Stimulated activated CD4-positive, alpha-beta T cell treated with anti-CD3 and anti-CD28 coated beads, TNF-alpha, amount 100 ng/mL, for 48 hours (primary cell): ENCODE measurements at regions not wholly inside any gene's neighbourhood (a gene's known extent, or its start where the extent isn't known, plus 50 kb on each side); places are given as distances from the start of the nearest gene placed in this dataset.

Experiments
- DNase-seq, 3 donors: peaks; one replicate each; pipeline ENCODE4 v3.0.0-alpha.2; 2020; ENCODE audit warnings: low read depth in 3 of 3

GRCh38 chr1:87720561-87720960 lies 391.9 kb downstream of the LMO4 start:
- no peak for DNase-seq

- no peak for DNase-seq
These were observed 394.5 kb downstream of the LMO4 start for GRCh38 chr1:87723193-87723592.

- no peak for DNase-seq
These were observed 399.5 kb downstream of the LMO4 start for GRCh38 chr1:87728169-87728568.

- no peak for DNase-seq
These were observed 401.9 kb downstream of the LMO4 start for GRCh38 chr1:87730274-87731216.

GRCh38 chr1:87733386-87733785 lies 404.7 kb downstream of the LMO4 start:
- DNase-seq = no peak

GRCh38 chr1:87735750-87736149 lies 407.1 kb downstream of the LMO4 start:
- DNase-seq = no peak

GRCh38 chr1:87739141-87739540 lies 410.5 kb downstream of the LMO4 start:
- DNase-seq = no peak

GRCh38 chr1:87739704-87740103 lies 411.0 kb downstream of the LMO4 start:
- no peak for DNase-seq

GRCh38 chr1:87743256-87743655 lies 414.6 kb downstream of the LMO4 start:
- no peak for DNase-seq

GRCh38 chr1:87744056-87744455 lies 415.4 kb downstream of the LMO4 start:
- no peak for DNase-seq

- DNase-seq = no peak
These were observed 416.1 kb downstream of the LMO4 start for GRCh38 chr1:87744763-87745162.

GRCh38 chr1:87753366-87753765 lies 424.7 kb downstream of the LMO4 start:
- no peak for DNase-seq

GRCh38 chr1:87754139-87754538 lies 425.5 kb downstream of the LMO4 start:
- no peak for DNase-seq

GRCh38 chr1:87757676-87758075 lies 429.0 kb downstream of the LMO4 start:
- DNase-seq = no peak

GRCh38 chr1:87759421-87760087 lies 430.9 kb downstream of the LMO4 start:
- no peak for DNase-seq

GRCh38 chr1:87760155-87760554 lies 431.5 kb downstream of the LMO4 start:
- no peak for DNase-seq

- no peak for DNase-seq
These were observed 432.0 kb downstream of the LMO4 start for GRCh38 chr1:87760654-87761053.

- DNase-seq = no peak
These were observed 434.8 kb downstream of the LMO4 start for GRCh38 chr1:87763483-87763882.

- no peak for DNase-seq
These were observed 436.5 kb downstream of the LMO4 start for GRCh38 chr1:87765057-87765680.

- DNase-seq = no peak
These were observed 437.0 kb downstream of the LMO4 start for GRCh38 chr1:87765681-87766070.

- DNase-seq = no peak
These were observed 438.1 kb downstream of the LMO4 start for GRCh38 chr1:87766737-87767136.

- DNase-seq = no peak
These were observed 450.2 kb downstream of the LMO4 start for GRCh38 chr1:87778896-87779295.

- no peak for DNase-seq
These were observed 452.9 kb downstream of the LMO4 start for GRCh38 chr1:87781554-87781953.
